Hippocampal formation (tissue), 2 donors: ENCODE measurements at regions not wholly inside any gene's neighbourhood (a gene's known extent, or its start where the extent isn't known, plus 50 kb on each side); places are given as distances from the start of the nearest gene placed in this dataset.
"Not testable (repeated sequence)": the region's sequence is repeated elsewhere in the genome, so short reads cannot be mapped to it uniquely, and the experiment has no call there.

Source experiments
- DNase-seq, 2 donors: peaks; one replicate each; lab custom pipeline; 2025; lab: John Stamatoyannopoulos, UW

- no peak for DNase-seq
Observed at GRCh38 chr3:87719060-87719459, 339.7 kb downstream of the CGGBP1 start.

GRCh38 chr3:87710511-87710910 lies 348.3 kb downstream of the CGGBP1 start:
- no peak for DNase-seq

GRCh38 chr3:87710028-87710427 lies 348.8 kb downstream of the CGGBP1 start:
- no peak for DNase-seq

- DNase-seq = no peak
Observed at GRCh38 chr3:87706176-87706575, 352.6 kb downstream of the CGGBP1 start.

GRCh38 chr3:87702600-87702999 lies 356.2 kb downstream of the CGGBP1 start:
- no peak for DNase-seq

- DNase-seq = no peak
Observed at GRCh38 chr3:87696124-87697013, 362.4 kb downstream of the CGGBP1 start.

GRCh38 chr3:87694678-87695077 lies 364.1 kb downstream of the CGGBP1 start:
- no peak for DNase-seq

GRCh38 chr3:87691109-87691508 lies 367.7 kb downstream of the CGGBP1 start:
- no peak for DNase-seq

- not testable (repeated sequence) for DNase-seq
Observed at GRCh38 chr3:87678984-87679660, 379.7 kb downstream of the CGGBP1 start.

- no peak for DNase-seq
Observed at GRCh38 chr3:87674397-87675161, 384.2 kb downstream of the CGGBP1 start.

GRCh38 chr3:87673132-87673531 lies 385.7 kb downstream of the CGGBP1 start:
- no peak for DNase-seq

GRCh38 chr3:87654184-87654583 lies 377.8 kb upstream of the POU1F1 start:
- no peak for DNase-seq

- not testable (repeated sequence) for DNase-seq
Observed at GRCh38 chr3:87653138-87653537, 376.8 kb upstream of the POU1F1 start.

GRCh38 chr3:87634426-87634825 lies 358.0 kb upstream of the POU1F1 start:
- no peak for DNase-seq

- DNase-seq = no peak
Observed at GRCh38 chr3:87627316-87627715, 350.9 kb upstream of the POU1F1 start.

- no peak for DNase-seq
Observed at GRCh38 chr3:87626546-87626945, 350.2 kb upstream of the POU1F1 start.

- no peak for DNase-seq
Observed at GRCh38 chr3:87625876-87626275, 349.5 kb upstream of the POU1F1 start.

GRCh38 chr3:87624860-87625259 lies 348.5 kb upstream of the POU1F1 start:
- DNase-seq = no peak

GRCh38 chr3:87621667-87622066 lies 345.3 kb upstream of the POU1F1 start:
- DNase-seq = no peak

GRCh38 chr3:87615506-87615905 lies 339.1 kb upstream of the POU1F1 start:
- DNase-seq = no peak

GRCh38 chr3:87614998-87615397 lies 338.6 kb upstream of the POU1F1 start:
- DNase-seq = no peak

- DNase-seq = no peak
Observed at GRCh38 chr3:87607234-87607633, 330.9 kb upstream of the POU1F1 start.

GRCh38 chr3:87595798-87596197 lies 319.4 kb upstream of the POU1F1 start:
- DNase-seq = no peak
